Thyroid gland (tissue), 4 donors: ENCODE measurements at regions not wholly inside any gene's neighbourhood (a gene's known extent, or its start where the extent isn't known, plus 50 kb on each side); places are given as distances from the start of the nearest gene placed in this dataset.

ENCODE experiments used
- DNase-seq, 2 donors: peaks; one replicate each; pipeline ENCODE4 v3.0.0-alpha.2; 2019
- H3K27ac ChIP-seq, 3 donors: fragments of 200-600 bp; sonication (generic); 1 replicate in 2 of 3; 2 replicates in 1 of 3; pipeline ENCODE4 v1.5.1; 2016 to 2019; ENCODE audit warnings: mild to moderate bottlenecking in 1 of 3, moderate library complexity in 1 of 3
- H3K27me3 ChIP-seq: fragments of 200-600 bp; sonication (generic); one replicate; pipeline ENCODE4 v1.5.1; 2019
- H3K36me3 ChIP-seq, 2 donors: fragments of 200-600 bp; sonication (generic); one replicate each; pipeline ENCODE4 v1.5.1; 2016 to 2019
- H3K4me1 ChIP-seq, 2 donors: fragments of 200-600 bp; sonication (generic); one replicate each; pipeline ENCODE4 v1.5.1; 2017 to 2019
- H3K4me3 ChIP-seq, 3 donors: fragments of 200-600 bp; sonication (generic); replicated peaks in 1 of 3; 1 replicate in 2 of 3; 2 replicates in 1 of 3; pipeline ENCODE4 v1.5.1; 2016; ENCODE audit warnings: mild to moderate bottlenecking in 1 of 3
- H3K9me3 ChIP-seq: fragments of 200-600 bp; sonication (generic); one replicate; pipeline ENCODE4 v1.5.1; 2017
- CTCF ChIP-seq, 6 experiments: fragments of 200-600 bp in 3 of 6; fragments of 450-650 bp in 3 of 6; sonication (generic) in 3 of 6; IDR thresholded peaks; one replicate each; pipeline ENCODE4 v1.5.1; 2016 to 2019; ENCODE audit warnings: antibody characterized with exemption in 6 of 6, mild to moderate bottlenecking in 2 of 6, inconsistent platforms in 1 of 6, moderate library complexity in 1 of 6
- POLR2A ChIP-seq, 2 donors: fragments of 450-650 bp; IDR thresholded peaks; one replicate each; pipeline ENCODE4 v1.6.1; 2017; ENCODE audit warnings: antibody characterized with exemption in 2 of 2, mild to moderate bottlenecking in 2 of 2, moderate library complexity in 1 of 2
- WGBS, 2 donors: methylation state at CpG; one replicate each; pipeline ENCODE4 v1.1.5; 2017; 5-methylcytosine and 5-hydroxymethylcytosine counted together
- intact Hi-C: fragments of 100-400 bp; cut with DNase I; formaldehyde crosslinking; loops from one replicate; pipeline ENCODE4 v1.15.1; 2023

- WGBS, 2 donors = 93 to 95% methylated on average over 10 of the region's 10 CpGs
- intact Hi-C loops = no loop called here
- Histone ChIP-seq H3K36me3 (no peaks in the 10 kb centered on the region), H3K4me3 (no peak overlapping the region), H3K27me3 (no peaks in the 10 kb centered on the region), H3K9me3 (no peaks in the 10 kb centered on the region), H3K27ac (no peak overlapping the region), H3K4me1 (no peaks in the 10 kb centered on the region)
- no peak for DNase-seq
- TF ChIP-seq POLR2A (IDR thresholded peaks at IDR 0.05) = no peak
- no peak for TF ChIP-seq CTCF (IDR thresholded peaks at IDR 0.05)
These were observed 169.6 kb downstream of the THBS2 start for GRCh38 chr6:169084067-169084466.

- no peak overlapping the region for H3K4me3 ChIP-seq
- H3K27me3 ChIP-seq = no peaks in the 10 kb centered on the region
- no peaks in the 10 kb centered on the region for H3K36me3 ChIP-seq
- H3K9me3 ChIP-seq = no peaks in the 10 kb centered on the region
- intact Hi-C loops = no loop called here
- no peaks in the 10 kb centered on the region for H3K4me1 ChIP-seq
- no peak for TF ChIP-seq CTCF (IDR thresholded peaks at IDR 0.05)
- no peak for TF ChIP-seq POLR2A (IDR thresholded peaks at IDR 0.05)
- DNase-seq = no peak
- WGBS, 2 donors = 69 to 81% methylated on average over 3 of the region's 3 CpGs
- no peak overlapping the region for H3K27ac ChIP-seq
These were observed 170.2 kb downstream of the THBS2 start for GRCh38 chr6:169083508-169083874.

- intact Hi-C loops = no loop called here
- H3K27me3 ChIP-seq = no peaks in the 10 kb centered on the region
- no peaks in the 10 kb centered on the region for H3K36me3 ChIP-seq
- DNase-seq = no peak
- H3K9me3 ChIP-seq = no peaks in the 10 kb centered on the region
- H3K4me1 ChIP-seq = no peaks in the 10 kb centered on the region
- TF ChIP-seq CTCF (IDR thresholded peaks at IDR 0.05) (no peak), POLR2A (IDR thresholded peaks at IDR 0.05) (no peak)
- H3K27ac ChIP-seq = no peak overlapping the region
- H3K4me3 ChIP-seq = no peak overlapping the region
- WGBS, 2 donors = 90% methylated on average over 7 of the region's 7 CpGs
These were observed 170.7 kb downstream of the THBS2 start for GRCh38 chr6:169082817-169083507.

- DNase-seq = no peak
- 79 to 86% methylated on average over 5 of the region's 5 CpGs for WGBS, 2 donors
- TF ChIP-seq CTCF (IDR thresholded peaks at IDR 0.05) (no peak), POLR2A (IDR thresholded peaks at IDR 0.05) (no peak)
These were observed 171.6 kb downstream of the THBS2 start for GRCh38 chr6:169082093-169082492.

GRCh38 chr6:169081248-169081647 is 172.4 kb downstream of the THBS2 start:
- intact Hi-C loops = no loop called here
- 86 to 91% methylated on average over 3 of the region's 3 CpGs for WGBS, 2 donors

More at GRCh38 chr6:169082093-169082492, 171.6 kb downstream of the THBS2 start:
- Histone ChIP-seq H3K4me1 (no peaks in the 10 kb centered on the region), H3K27me3 (no peaks in the 10 kb centered on the region), H3K9me3 (no peaks in the 10 kb centered on the region), H3K4me3 (no peak overlapping the region), H3K27ac (no peak overlapping the region), H3K36me3 (no peaks in the 10 kb centered on the region)
- intact Hi-C loops = no loop called here

More at GRCh38 chr6:169081248-169081647, 172.4 kb downstream of the THBS2 start:
- H3K4me1 ChIP-seq = no peaks in the 10 kb centered on the region
- no peaks in the 10 kb centered on the region for H3K27me3 ChIP-seq
- no peaks in the 10 kb centered on the region for H3K9me3 ChIP-seq
- H3K36me3 ChIP-seq = no peaks in the 10 kb centered on the region
- H3K4me3 ChIP-seq = no peak overlapping the region
- no peak for DNase-seq
- no peak for TF ChIP-seq CTCF (IDR thresholded peaks at IDR 0.05)
- TF ChIP-seq POLR2A (IDR thresholded peaks at IDR 0.05) = no peak
- H3K27ac ChIP-seq = no peak overlapping the region
